Pancreas (tissue), 10 donors: ENCODE measurements at regions not wholly inside any gene's neighbourhood (a gene's known extent, or its start where the extent isn't known, plus 50 kb on each side); places are given as distances from the start of the nearest gene placed in this dataset.

Experiments
- ATAC-seq, 4 donors: fragments of 200-7000 bp; cut with Tn5 transposase; one replicate each; pipeline versions ENCODE4 v1.8.0 to v1.9.1; 2020; ENCODE audit warnings: mild to moderate bottlenecking in 4 of 4, moderate library complexity in 4 of 4
- DNase-seq, 6 donors: peaks; one replicate each; pipeline ENCODE4 v3.0.0-alpha.2; 2020
- FAIRE-seq: peaks from 2 replicates; lab custom pipeline; 2012; peaks lifted over from hg19 to GRCh38; lab: Jason Lieb, UNC
- H3K27ac ChIP-seq, 4 donors: fragments of 200-600 bp; sonication (generic); 1 replicate in 3 of 4; 2 replicates in 1 of 4; pipeline versions ENCODE4 v1.5.0 to v1.8.0; 2020
- H3K27me3 ChIP-seq, 4 donors: fragments of 200-600 bp; one replicate each; pipeline ENCODE4 v1.8.0; 2021
- H3K36me3 ChIP-seq, 3 donors: fragments of 200-600 bp; sonication (generic) in 1 of 3; one replicate each; pipeline versions ENCODE4 v1.5.0 to v1.8.0; 2020 to 2021
- H3K4me1 ChIP-seq, 3 donors: fragments of 200-600 bp; one replicate each; pipeline ENCODE4 v1.8.0; 2021
- H3K4me3 ChIP-seq, 4 donors: fragments of 200-600 bp; sonication (generic) in 2 of 4; one replicate each; pipeline versions ENCODE4 v1.5.0 to v1.8.0; 2020 to 2021
- H3K9me3 ChIP-seq, 4 donors: fragments of 200-600 bp; one replicate each; pipeline ENCODE4 v1.8.0; 2021
- WGBS, 2 donors: extraction: QIAGEN DNeasy Blood & Tissue Kit; methylation state at CpG; one replicate each; pipeline ENCODE4 v1.1.7; 2013; 5-methylcytosine and 5-hydroxymethylcytosine counted together
- intact Hi-C, 3 donors: fragments of 100-400 bp; cut with DNase I; formaldehyde crosslinking; loops; one replicate each; pipeline versions ENCODE4 v1.11.1 to v1.14.2; 2022
- TF ChIP-seq, protein P1 (sequence below), 4 donors: fragments of 200-600 bp; sonication (generic) in 3 of 4; IDR thresholded peaks; one replicate each; pipeline versions ENCODE4 v1.5.0 to v1.8.0; 2021; ENCODE audit warnings: antibody characterized with exemption in 4 of 4
- donor health status: healthy with polysubstance abuse.
- donor health status: DM: no; HTN: no; CAD: no; lungs with moderate emphysema.
- donor health status: DM: no; HTN: no; CAD: no.
- donor health status: control.
- donor health status: control.
- donor health status: Bipolar disorder and iron deficiency.
- donor health status: DM: yes; HTN: yes; CAD: no.
- donor health status: DM: no; HTN: no; CAD: no.
- donor health status: DM: no; HTN: no; CAD: no.
- donor health status: DM: yes; HTN: yes; CAD: no.

DNA sequence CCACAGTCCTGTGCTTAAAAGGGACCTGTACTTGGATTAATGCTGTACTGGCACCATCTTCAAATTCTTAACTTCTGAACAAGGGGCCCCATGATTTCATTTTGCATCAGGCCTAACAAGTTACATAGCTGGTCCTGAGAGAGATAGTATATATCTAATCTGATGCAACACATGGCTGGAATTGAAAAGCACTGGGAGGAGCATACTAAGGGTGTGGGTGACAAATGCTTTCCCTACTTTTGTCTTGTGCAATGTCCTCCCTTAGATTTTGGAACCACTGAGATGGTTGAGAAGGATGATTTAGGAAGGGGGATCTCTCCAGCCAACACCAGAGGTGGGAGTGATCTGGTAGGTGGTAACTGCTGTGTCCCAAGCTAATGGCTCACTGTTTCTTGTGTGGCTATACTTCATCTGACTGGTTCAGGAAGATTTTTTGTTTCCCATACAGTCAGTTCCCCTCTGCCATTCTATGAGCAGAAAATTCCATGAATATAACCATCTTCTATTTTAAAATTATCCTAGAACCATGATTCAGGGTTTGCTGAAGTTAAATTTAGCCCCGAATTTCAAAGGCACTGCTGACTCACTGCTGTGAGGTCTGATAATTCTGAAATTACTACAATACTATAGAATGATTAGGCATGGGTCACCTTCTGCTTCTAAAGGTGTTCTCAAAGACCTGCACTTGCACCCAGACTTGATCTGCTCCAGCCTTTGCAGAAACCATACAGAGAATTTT is 108.3 kb upstream of the NCKAP5 start:
- FAIRE-seq (no peak), ATAC-seq (peak in 1 of 4 donors; percentile 19)
- H3K36me3 ChIP-seq = no peaks in the 10 kb centered on the region

DNA sequence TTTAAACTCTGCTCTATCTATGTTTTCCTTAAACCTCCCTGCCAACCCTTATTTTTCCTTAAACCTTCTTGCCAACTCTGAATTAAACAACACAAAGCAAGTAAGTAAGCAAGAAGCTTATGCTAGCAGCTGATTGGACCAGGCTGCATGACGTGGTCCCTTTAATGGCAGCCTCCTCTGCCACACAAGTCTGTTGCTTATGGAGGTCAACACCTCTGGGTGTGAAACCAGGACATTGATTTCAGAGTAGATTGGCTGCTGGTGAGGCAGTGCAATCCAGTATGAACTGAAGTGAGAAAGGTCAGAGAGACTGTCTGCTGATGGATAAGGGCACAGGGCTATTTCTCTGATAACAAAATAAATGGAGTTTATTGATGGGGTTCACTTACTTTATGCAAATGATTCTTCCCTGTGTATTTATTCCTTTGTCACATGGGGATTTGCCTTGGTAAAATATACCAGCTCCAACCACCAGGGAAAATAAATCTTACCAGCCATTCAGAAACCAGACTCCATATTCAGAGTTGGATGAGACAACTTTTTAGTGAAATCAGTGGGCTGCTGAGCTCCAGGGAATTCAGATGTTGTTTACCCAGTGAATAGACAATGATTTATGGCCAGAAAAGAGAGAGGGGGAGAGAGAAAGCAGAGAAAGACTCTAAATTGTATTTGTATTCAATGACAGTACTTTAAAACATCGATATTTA is 112.2 kb upstream of the NCKAP5 start:
- ATAC-seq (no peak), FAIRE-seq (no peak), DNase-seq (no peak)
- intact Hi-C loops = no loop called here
- H3K36me3 ChIP-seq = no peaks in the 10 kb centered on the region
- no peak overlapping the region for H3K27ac ChIP-seq
- H3K4me3 ChIP-seq = no peak overlapping the region
- H3K4me1 ChIP-seq = no peaks in the 10 kb centered on the region
- TF ChIP-seq, protein P1, sequence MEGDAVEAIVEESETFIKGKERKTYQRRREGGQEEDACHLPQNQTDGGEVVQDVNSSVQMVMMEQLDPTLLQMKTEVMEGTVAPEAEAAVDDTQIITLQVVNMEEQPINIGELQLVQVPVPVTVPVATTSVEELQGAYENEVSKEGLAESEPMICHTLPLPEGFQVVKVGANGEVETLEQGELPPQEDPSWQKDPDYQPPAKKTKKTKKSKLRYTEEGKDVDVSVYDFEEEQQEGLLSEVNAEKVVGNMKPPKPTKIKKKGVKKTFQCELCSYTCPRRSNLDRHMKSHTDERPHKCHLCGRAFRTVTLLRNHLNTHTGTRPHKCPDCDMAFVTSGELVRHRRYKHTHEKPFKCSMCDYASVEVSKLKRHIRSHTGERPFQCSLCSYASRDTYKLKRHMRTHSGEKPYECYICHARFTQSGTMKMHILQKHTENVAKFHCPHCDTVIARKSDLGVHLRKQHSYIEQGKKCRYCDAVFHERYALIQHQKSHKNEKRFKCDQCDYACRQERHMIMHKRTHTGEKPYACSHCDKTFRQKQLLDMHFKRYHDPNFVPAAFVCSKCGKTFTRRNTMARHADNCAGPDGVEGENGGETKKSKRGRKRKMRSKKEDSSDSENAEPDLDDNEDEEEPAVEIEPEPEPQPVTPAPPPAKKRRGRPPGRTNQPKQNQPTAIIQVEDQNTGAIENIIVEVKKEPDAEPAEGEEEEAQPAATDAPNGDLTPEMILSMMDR (IDR thresholded peaks at IDR 0.05) = no peak
- 41 to 43% methylated on average over 2 of the region's 2 CpGs for WGBS, 2 donors
- no peaks in the 10 kb centered on the region for H3K27me3 ChIP-seq
- no peaks in the 10 kb centered on the region for H3K9me3 ChIP-seq

More for the DNA sequence above, 108.3 kb upstream of the NCKAP5 start:
- DNase-seq = no peak
- peaks cover 0 to 13% (median 6%) of the 10 kb centered on the region in 3 donors for H3K4me1 ChIP-seq
- H3K27me3 ChIP-seq = no peaks in the 10 kb centered on the region
- no peak overlapping the region for H3K27ac ChIP-seq
- no peaks in the 10 kb centered on the region for H3K9me3 ChIP-seq
- intact Hi-C loops = no loop called here
- 65 to 81% methylated on average over 1 of the region's 1 CpG for WGBS, 2 donors
- TF ChIP-seq, protein P1 (IDR thresholded peaks at IDR 0.05) = no peak
- no peak overlapping the region for H3K4me3 ChIP-seq

DNA sequence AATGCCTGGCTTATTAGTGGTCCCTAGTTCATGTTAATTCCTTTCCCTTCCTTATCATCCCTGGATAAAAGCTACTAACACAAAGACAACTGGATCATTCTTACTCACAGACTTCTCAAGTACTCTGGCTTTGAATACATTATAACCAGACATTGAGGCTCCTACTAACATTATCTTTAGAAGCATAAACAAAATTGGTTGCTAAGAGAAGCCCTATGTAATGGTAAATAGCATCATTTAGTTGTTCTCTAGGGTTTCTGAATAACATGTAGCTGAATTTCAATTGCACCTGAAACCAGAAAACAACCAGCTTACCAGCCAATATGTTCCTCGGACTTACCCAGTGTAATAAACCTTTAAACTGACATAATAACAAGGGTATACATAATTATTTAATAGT is 114.1 kb upstream of the NCKAP5 start:
- WGBS, 2 donors = 57 to 80% methylated on average over 1 of the region's 1 CpG
- Histone ChIP-seq H3K27ac (no peak overlapping the region), H3K4me3 (no peak overlapping the region), H3K27me3 (no peaks in the 10 kb centered on the region), H3K4me1 (no peaks in the 10 kb centered on the region), H3K9me3 (no peaks in the 10 kb centered on the region), H3K36me3 (no peaks in the 10 kb centered on the region)
- DNase-seq = no peak
- TF ChIP-seq, protein P1 (IDR thresholded peaks at IDR 0.05) = no peak
- FAIRE-seq = no peak
- no peak for ATAC-seq
- intact Hi-C loops = no loop called here

DNA sequence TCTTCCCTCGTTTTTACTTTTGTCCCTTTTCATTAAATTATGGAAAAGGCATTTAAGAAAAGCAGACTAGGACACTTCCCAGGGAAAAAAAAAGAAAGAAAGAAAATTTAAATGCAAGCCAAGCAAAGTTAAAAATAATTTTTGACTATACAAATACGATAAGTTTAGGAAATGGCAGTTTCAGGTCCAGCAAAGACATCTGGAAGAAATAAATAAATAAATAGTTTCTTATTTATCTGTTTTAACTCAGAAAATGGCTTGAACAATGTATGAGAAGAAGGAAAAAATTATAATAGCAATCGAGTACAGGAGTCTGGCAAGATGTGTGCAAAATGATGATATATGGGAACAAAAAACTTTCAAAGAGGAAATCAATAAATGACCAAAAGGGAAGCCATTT is 114.6 kb upstream of the NCKAP5 start:
- H3K36me3 ChIP-seq = no peaks in the 10 kb centered on the region
- FAIRE-seq (no peak), ATAC-seq (no peak), DNase-seq (no peak)
- no peaks in the 10 kb centered on the region for H3K9me3 ChIP-seq
- no peak overlapping the region for H3K4me3 ChIP-seq
- TF ChIP-seq, protein P1 (IDR thresholded peaks at IDR 0.05) = no peak
- no peak overlapping the region for H3K27ac ChIP-seq
- no peaks in the 10 kb centered on the region for H3K27me3 ChIP-seq
- 38 to 42% methylated on average over 3 of the region's 3 CpGs for WGBS, 2 donors
- no peaks in the 10 kb centered on the region for H3K4me1 ChIP-seq
- intact Hi-C loops = no loop called here
